Lower lobe of right lung (tissue), 2 donors: ENCODE measurements at regions not wholly inside any gene's neighbourhood (a gene's known extent, or its start where the extent isn't known, plus 50 kb on each side); places are given as distances from the start of the nearest gene placed in this dataset.

Experiments
- ATAC-seq, 2 donors: fragments of 200-7000 bp; cut with Tn5 transposase; one replicate each; pipeline ENCODE4 v1.9.1; 2020 to 2022; ENCODE audit warnings: mild to moderate bottlenecking in 2 of 2, moderate library complexity in 2 of 2
- DNase-seq: peaks from one replicate; pipeline ENCODE4 v3.0.0-alpha.2; 2020
- H3K27ac ChIP-seq: fragments of 200-600 bp; one replicate; pipeline ENCODE4 v1.8.0; 2022
- H3K27me3 ChIP-seq: fragments of 200-600 bp; one replicate; pipeline ENCODE4 v1.8.0; 2022; ENCODE audit warnings: low read depth
- H3K36me3 ChIP-seq: fragments of 200-600 bp; one replicate; pipeline ENCODE4 v1.8.0; 2022; ENCODE audit warnings: mild to moderate bottlenecking
- H3K4me1 ChIP-seq: fragments of 200-600 bp; one replicate; pipeline ENCODE4 v1.8.0; 2022
- H3K4me3 ChIP-seq: fragments of 200-600 bp; one replicate; pipeline ENCODE4 v1.8.0; 2022; ENCODE audit warnings: mild to moderate bottlenecking
- H3K9me3 ChIP-seq: fragments of 200-600 bp; one replicate; pipeline ENCODE4 v1.8.0; 2022
- intact Hi-C: fragments of 100-400 bp; cut with DNase I; formaldehyde crosslinking; loops from one replicate; pipeline ENCODE4 v1.11.0; 2022
- TF ChIP-seq, protein P1 (sequence below): fragments of 200-600 bp; IDR thresholded peaks from one replicate; pipeline ENCODE4 v1.8.0; 2022; ENCODE audit warnings: antibody characterized with exemption, mild to moderate bottlenecking
- donor health status: DM: no; HTN: yes; CAD: no; lungs with severe emphysema.

DNA sequence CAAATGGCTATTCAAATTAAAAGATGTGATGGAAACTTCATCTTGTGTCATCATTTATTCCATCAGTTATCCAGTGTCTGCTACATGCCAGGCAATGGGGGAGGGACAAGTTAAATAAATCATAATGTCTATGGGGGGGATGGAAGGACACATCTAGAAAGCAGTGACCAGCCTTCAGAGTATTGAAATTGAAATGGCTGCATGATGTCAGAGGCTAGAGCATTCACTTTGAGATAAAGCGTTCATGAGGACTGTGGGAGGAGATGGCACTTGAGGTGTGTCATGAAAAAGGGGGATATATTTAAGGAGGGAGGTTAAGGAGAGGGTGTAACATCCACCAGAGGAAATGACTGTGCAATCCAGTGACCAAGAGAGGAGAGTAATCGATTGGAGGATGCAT is 50.6 kb downstream of the SLIT2 start:
- Histone ChIP-seq H3K27ac (no peak overlapping the region), H3K4me1 (no peaks in the 10 kb centered on the region), H3K27me3 (no peaks in the 10 kb centered on the region), H3K4me3 (no peak overlapping the region), H3K9me3 (no peaks in the 10 kb centered on the region), H3K36me3 (no peaks in the 10 kb centered on the region)
- intact Hi-C loops: no loop called here
- DNase-seq (no peak), ATAC-seq (no peak)
- TF ChIP-seq, protein P1, sequence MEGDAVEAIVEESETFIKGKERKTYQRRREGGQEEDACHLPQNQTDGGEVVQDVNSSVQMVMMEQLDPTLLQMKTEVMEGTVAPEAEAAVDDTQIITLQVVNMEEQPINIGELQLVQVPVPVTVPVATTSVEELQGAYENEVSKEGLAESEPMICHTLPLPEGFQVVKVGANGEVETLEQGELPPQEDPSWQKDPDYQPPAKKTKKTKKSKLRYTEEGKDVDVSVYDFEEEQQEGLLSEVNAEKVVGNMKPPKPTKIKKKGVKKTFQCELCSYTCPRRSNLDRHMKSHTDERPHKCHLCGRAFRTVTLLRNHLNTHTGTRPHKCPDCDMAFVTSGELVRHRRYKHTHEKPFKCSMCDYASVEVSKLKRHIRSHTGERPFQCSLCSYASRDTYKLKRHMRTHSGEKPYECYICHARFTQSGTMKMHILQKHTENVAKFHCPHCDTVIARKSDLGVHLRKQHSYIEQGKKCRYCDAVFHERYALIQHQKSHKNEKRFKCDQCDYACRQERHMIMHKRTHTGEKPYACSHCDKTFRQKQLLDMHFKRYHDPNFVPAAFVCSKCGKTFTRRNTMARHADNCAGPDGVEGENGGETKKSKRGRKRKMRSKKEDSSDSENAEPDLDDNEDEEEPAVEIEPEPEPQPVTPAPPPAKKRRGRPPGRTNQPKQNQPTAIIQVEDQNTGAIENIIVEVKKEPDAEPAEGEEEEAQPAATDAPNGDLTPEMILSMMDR: no peak

DNA sequence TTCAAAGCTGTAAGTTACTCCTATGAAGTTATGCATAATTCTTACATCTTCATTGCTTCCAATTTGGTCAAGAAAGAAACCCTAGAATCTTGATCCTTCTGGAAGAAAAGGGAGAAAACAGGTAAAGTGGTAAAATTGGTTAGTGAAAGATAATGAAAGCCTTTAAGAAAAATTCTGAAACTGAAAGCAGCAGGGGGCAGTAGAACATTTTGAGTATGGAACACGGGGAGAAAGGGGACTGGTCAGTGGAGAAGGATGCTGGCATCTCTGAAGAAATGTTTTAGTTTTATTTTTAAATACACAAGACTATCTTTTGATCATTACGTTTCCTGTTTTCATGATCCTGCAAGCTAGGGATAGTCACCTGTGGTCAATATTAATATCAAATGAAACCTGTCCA is 54.3 kb downstream of the SLIT2 start:
- ATAC-seq (no peak), DNase-seq (no peak)
- Histone ChIP-seq H3K4me1 (no peaks in the 10 kb centered on the region), H3K27me3 (no peaks in the 10 kb centered on the region), H3K36me3 (no peaks in the 10 kb centered on the region), H3K4me3 (no peak overlapping the region), H3K27ac (no peak overlapping the region), H3K9me3 (no peaks in the 10 kb centered on the region)
- intact Hi-C loops: no loop called here
- TF ChIP-seq, protein P1: no peak

DNA sequence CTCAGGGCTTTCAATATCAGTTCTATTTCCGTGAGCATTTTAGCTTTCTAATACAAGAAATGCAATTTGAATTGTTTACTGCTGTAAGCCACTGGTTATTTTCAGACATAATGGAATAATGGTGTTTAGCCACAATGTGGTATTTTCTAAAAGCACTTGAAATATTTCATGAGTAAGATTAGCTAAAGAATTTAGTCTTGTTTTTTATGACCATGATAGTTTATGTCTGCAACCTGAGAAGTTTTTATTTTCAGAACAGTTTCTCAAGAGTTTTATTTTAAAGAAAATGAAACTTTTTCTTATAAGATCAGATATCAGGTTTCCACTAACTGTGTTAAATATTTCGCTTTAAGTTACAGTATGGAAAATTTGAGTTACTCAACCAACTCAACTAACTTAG is 60.2 kb downstream of the SLIT2 start:
- Histone ChIP-seq H3K9me3 (no peaks in the 10 kb centered on the region), H3K4me1 (no peaks in the 10 kb centered on the region), H3K27ac (no peak overlapping the region), H3K36me3 (no peaks in the 10 kb centered on the region), H3K4me3 (no peak overlapping the region), H3K27me3 (no peaks in the 10 kb centered on the region)
- TF ChIP-seq, protein P1: no peak
- ATAC-seq: no peak
- intact Hi-C loops: no loop called here
- DNase-seq: no peak

DNA sequence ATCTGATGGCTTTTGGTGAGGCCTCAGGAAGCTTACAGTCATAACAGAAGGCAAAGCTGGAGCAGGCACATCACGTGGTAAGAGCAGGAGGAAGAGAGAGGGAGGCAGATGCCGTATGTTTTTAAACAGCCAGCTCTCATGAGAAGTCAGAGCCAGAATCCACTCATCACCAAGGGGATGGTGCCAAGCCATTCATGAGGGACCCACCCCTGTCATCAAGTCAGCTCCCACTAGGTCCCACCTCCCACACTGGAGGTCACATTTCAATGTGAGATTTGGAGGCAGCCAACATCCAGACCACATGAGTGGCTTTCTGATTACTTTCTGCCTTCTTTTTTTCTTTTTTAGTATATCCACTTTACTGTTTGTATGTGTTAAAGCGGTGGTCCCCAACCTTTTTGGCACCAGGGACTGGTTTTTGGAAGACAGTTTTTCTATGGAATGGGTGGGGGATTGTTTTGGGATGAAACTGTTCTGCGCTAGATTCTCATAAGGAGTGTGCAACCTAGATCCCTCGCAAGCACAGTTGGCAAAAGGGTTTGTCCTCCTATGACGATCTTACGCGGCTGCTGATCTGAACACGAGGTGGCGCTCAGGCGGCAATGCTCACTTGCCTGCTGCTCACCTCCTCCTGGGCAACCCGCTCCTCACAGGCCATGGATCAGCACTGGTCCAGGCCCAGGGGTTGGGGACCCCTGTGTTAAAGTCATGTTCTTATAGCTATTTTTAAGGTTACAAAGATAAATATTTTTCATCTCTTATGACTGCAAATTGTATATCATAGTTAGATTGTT is 61.7 kb downstream of the SLIT2 start:
- Histone ChIP-seq H3K27ac (no peak overlapping the region), H3K4me3 (no peak overlapping the region), H3K27me3 (no peaks in the 10 kb centered on the region), H3K9me3 (no peaks in the 10 kb centered on the region), H3K36me3 (no peaks in the 10 kb centered on the region), H3K4me1 (no peaks in the 10 kb centered on the region)
- TF ChIP-seq, protein P1: no peak
- intact Hi-C loops: no loop called here
- no peak for DNase-seq
- ATAC-seq: no peak

DNA sequence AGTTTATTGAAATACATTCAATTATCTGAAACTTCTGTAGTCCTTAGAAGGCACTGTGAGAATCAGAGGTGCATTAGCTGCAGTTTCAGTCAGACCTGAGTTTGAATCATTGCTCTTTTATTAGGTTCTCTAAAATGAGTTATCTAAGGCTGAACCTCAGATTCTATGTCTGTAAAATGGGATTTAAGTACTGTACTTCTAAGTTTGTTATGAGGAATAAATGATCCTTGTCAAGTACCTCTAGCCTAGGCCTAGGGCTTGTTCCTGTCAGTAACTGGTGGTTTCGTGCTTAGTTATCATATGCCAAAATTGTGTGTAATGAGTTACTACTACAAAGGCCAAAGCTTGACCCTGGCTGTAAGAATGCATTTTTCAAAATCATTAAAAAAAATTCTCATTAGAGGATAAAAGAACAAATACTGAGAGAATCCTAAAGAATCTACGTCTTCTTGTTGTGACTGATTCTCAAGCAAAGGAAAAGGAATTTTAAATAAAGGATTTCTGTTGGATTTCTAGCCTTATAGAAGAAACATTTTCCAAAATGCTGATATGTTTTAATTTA is 65.8 kb downstream of the SLIT2 start:
- intact Hi-C loops: no loop called here
- Histone ChIP-seq H3K4me1 (no peaks in the 10 kb centered on the region), H3K27me3 (no peaks in the 10 kb centered on the region), H3K27ac (no peak overlapping the region), H3K9me3 (no peaks in the 10 kb centered on the region), H3K4me3 (no peak overlapping the region), H3K36me3 (no peaks in the 10 kb centered on the region)
- DNase-seq (no peak), ATAC-seq (no peak)
- TF ChIP-seq, protein P1: no peak
